Sciatic nerve (tissue), 2 donors: ENCODE measurements at regions not wholly inside any gene's neighbourhood (a gene's known extent, or its start where the extent isn't known, plus 50 kb on each side); places are given as distances from the start of the nearest gene placed in this dataset.
"Not testable (repeated sequence)": the region's sequence is repeated elsewhere in the genome, so short reads cannot be mapped to it uniquely, and the experiment has no call there.

Source experiments
- ATAC-seq: fragments of 200-7000 bp; cut with Tn5 transposase; one replicate; pipeline ENCODE4 v1.9.1; 2020; ENCODE audit warnings: mild to moderate bottlenecking, moderate library complexity
- DNase-seq: peaks from one replicate; pipeline ENCODE4 v3.0.0-alpha.2; 2020; ENCODE audit warnings: low spot score
- intact Hi-C: fragments of 100-400 bp; cut with DNase I; formaldehyde crosslinking; loops from one replicate; pipeline ENCODE4 v1.14.2; 2022
- donor health status: DM: no; HTN: no; CAD: no.
- donor health status: DM: no; HTN: no; CAD: no.

DNA sequence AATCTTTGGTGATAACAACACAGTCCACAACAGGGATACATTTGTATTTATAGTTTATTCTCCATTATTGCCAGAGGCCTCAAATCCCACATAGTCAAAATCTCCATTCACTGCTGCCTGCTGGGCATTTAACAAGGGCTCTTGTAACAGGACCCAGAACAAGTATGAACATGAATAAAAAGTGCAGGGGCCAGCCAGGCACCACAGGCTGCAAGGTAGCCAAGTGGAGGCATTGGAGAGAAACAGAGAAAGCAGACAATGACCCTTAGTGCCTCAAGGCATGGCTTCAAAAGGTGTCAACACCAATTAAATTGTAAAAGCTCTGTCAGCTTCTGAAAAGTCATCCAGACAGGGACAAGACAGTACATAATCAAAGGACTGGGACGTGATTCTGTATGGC is 116.8 kb downstream of the ATP6V1G3 start:
- no peak for DNase-seq
- no peak for ATAC-seq
- intact Hi-C loops: no loop called here

- intact Hi-C loops: no loop called here
- DNase-seq (no peak), ATAC-seq (no peak)
Measured at GRCh38 chr1:198417039-198417438, 123.4 kb downstream of the ATP6V1G3 start.

GRCh38 chr1:198416296-198416695 is 124.2 kb downstream of the ATP6V1G3 start:
- intact Hi-C loops: no loop called here
- no peak for DNase-seq
- no peak for ATAC-seq

- intact Hi-C loops: no loop called here
- ATAC-seq: no peak
- no peak for DNase-seq
Measured at GRCh38 chr1:198411240-198411639, 129.2 kb downstream of the ATP6V1G3 start.

DNA sequence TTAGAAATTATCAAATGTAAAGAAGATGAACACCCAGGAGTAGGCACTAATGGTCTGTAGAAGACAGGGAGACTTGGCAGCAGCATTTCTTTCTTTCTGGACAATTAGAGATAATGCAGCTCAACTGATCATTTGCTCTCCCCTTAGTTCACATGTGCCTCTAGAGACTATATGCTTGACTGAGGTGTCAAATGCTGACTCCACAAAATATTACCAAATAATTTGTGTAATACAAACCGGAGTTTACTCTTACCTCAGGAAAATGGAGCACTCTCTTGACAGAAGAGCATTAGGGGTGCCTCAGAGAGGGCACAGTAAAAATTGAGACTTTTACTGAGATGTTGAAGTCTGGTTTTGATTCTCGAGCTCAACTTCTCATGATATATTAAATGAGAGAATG is 131.8 kb downstream of the ATP6V1G3 start:
- DNase-seq: no peak
- ATAC-seq: no peak
- intact Hi-C loops: no loop called here

GRCh38 chr1:198404632-198405031 is 135.8 kb downstream of the ATP6V1G3 start:
- ATAC-seq, DNase-seq, intact Hi-C loops: not testable (repeated sequence)

GRCh38 chr1:198400063-198400462 is 140.4 kb downstream of the ATP6V1G3 start:
- ATAC-seq (no peak), DNase-seq (no peak)
- intact Hi-C loops: no loop called here

- DNase-seq: no peak
- ATAC-seq: no peak
- intact Hi-C loops: no loop called here
Measured at GRCh38 chr1:198399452-198399851, 141.0 kb downstream of the ATP6V1G3 start.

DNA sequence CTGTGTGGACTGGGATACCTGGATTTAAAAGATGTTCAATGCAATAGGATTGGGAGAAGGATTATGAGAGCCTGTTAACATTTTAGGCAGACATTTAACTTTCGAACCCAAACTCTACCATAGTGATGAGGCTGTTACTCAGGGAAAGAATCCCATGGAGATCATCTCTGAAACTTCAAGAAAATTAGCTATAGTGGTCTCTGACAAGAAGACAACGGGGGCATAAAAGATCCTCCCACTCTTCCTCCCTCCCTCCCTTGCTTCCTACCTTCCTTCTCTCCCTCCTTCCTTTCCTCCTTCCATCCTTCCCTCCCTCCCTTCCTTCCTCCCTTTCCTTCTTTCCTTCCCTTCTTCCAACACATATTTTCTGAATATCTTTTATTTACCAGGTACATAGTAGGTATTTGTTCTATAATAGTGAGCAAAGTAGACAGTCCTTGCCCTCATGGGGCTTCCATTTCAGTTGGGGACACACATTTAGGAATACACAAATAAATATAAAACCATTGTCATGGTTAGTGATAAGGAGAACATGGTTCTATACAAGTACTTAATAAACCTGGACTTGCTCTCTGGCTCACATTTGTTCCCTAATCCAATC is 143.2 kb downstream of the ATP6V1G3 start:
- DNase-seq (no peak), ATAC-seq (no peak)
- intact Hi-C loops: no loop called here

DNA sequence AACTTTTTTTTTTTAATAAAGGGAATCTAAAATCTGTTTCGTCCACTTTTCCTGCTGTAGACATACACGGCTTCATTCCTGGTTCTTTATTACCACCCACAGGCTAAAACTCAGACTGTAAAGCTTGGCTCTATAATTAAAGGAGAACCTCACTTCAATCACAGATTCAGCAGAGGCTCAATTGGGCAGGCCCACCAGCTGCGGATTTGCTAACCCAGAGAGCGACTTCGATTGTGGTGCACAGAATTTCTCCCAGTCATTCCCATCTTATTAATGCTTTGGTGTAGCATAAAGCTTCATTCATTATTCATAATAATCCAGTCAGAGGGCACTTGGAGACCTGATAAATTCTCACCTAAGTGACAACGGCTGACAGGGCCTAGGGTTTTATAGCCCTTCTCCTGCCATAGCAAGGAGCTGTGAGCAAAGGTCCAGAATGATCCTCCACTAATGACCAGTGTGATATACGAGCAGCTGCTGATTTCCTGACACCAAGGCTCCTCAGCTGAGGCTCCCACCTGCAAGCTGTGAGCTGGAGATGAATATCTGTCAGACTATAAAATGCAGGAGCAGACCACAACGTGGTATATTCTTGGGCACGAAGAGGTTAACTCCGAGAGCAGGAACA is 149.0 kb downstream of the ATP6V1G3 start:
- ATAC-seq (no peak), DNase-seq (no peak)
- intact Hi-C loops: no loop called here

DNA sequence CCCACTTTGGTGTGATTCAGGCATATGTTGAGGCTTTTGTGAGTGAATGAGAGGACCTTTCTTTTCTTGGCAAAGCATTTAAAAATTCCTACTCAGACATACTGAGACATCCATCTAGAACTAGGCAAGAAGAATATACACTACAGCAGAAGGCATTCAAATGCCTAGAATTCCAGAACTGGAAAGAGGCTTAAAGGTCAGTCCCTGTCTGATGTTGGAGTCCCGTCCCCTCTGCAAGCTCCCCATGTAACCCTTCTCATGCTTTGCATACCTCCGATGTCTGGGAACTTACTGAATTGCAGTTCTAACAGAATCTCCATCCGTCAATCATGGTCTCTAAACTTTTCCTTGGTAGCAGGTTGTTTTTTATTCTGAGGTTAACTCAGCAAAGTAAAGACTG is 152.9 kb downstream of the ATP6V1G3 start:
- DNase-seq (no peak), ATAC-seq (no peak)
- intact Hi-C loops: no loop called here

GRCh38 chr1:198380275-198380674 is 160.2 kb downstream of the ATP6V1G3 start:
- ATAC-seq (no peak), DNase-seq (no peak)
- intact Hi-C loops: no loop called here

- intact Hi-C loops: no loop called here
- ATAC-seq (no peak), DNase-seq (no peak)
Measured at GRCh38 chr1:198377702-198378101, 162.8 kb downstream of the ATP6V1G3 start.

DNA sequence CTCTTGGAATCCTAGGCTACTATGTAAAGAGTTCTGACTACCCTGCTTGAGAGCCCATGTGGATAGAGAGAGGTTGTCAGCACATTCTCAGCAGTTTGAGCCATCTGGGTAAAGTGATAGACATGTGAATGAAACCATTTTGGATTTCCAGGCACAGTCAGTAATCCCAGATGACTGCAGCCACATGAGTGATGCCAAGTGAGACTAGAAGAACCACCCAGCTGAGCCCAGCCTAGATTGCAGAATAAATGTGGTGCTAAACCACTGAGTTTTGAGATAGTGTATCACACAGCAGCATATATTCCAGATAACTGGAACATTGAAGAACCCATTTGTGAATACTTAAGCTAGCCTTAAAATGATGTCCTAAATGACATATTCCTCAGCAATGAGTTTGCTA is 166.2 kb downstream of the ATP6V1G3 start:
- no peak for ATAC-seq

DNA sequence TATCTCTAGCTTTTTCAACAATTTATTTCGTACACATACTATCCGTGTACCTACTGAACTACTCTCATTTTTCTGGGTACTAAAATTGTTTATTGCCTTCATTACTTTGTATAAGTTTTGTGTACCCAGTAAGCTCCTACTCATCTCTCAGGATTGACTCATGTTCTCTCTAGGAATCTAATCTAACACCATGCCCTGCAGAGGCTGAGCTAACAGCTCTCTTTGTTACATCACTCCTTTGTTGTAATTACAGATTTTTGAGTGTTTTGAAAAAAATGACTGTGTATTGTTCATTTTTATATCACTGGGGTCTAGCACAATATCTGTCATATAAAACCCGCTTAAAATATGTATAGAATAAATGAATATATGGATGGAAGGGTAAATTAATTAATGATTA is 167.1 kb downstream of the ATP6V1G3 start:
- ATAC-seq: no peak
- no peak for DNase-seq
- intact Hi-C loops: no loop called here

More for the DNA sequence above, 166.2 kb downstream of the ATP6V1G3 start:
- DNase-seq: no peak
- intact Hi-C loops: no loop called here
